Activated naive CD8-positive, alpha-beta T cell treated with anti-CD3 and anti-CD28 coated beads for 36 hours (primary cell): ENCODE measurements at regions not wholly inside any gene's neighbourhood (a gene's known extent, or its start where the extent isn't known, plus 50 kb on each side); places are given as distances from the start of the nearest gene placed in this dataset.

ENCODE experiments used
- DNase-seq: peaks from one replicate; pipeline ENCODE4 v3.0.0; 2021
- H3K27ac Mint-ChIP-seq: one replicate; pipeline ENCODE4 v1.8.0; 2022; ENCODE audit warnings: mild to moderate bottlenecking, moderate library complexity, mixed read lengths
- H3K27me3 Mint-ChIP-seq: one replicate; pipeline ENCODE4 v1.8.0; 2022; ENCODE audit warnings: mild to moderate bottlenecking, mixed read lengths
- H3K36me3 Mint-ChIP-seq: one replicate; pipeline ENCODE4 v1.8.0; 2021; ENCODE audit warnings: mild to moderate bottlenecking, mixed read lengths
- H3K4me1 Mint-ChIP-seq: one replicate; pipeline ENCODE4 v1.8.0; 2021; ENCODE audit warnings: mixed read lengths
- H3K4me3 Mint-ChIP-seq: one replicate; pipeline ENCODE4 v1.8.0; 2022; ENCODE audit warnings: mild to moderate bottlenecking, moderate library complexity, mixed read lengths
- H3K9me3 Mint-ChIP-seq: one replicate; pipeline ENCODE4 v1.8.0; 2022; ENCODE audit warnings: mixed read lengths

GRCh38 chr1:199305053-199305452 is 666.2 kb downstream of the PTPRC start:
- Mint-ChIP-seq H3K4me3 (no peak overlapping the region), H3K4me1 (peaks cover 25% of the 10 kb centered on the region), H3K27ac (no peak overlapping the region), H3K9me3 (no peaks in the 10 kb centered on the region), H3K27me3 (peaks cover 13% of the 10 kb centered on the region), H3K36me3 (no peaks in the 10 kb centered on the region)
- no peak for DNase-seq

GRCh38 chr1:199307496-199308264 is 668.8 kb downstream of the PTPRC start:
- DNase-seq: no peak
- H3K27ac Mint-ChIP-seq: no peak overlapping the region
- H3K27me3 Mint-ChIP-seq: peaks cover 22% of the 10 kb centered on the region
- no peaks in the 10 kb centered on the region for H3K9me3 Mint-ChIP-seq
- peaks cover 19% of the 10 kb centered on the region for H3K4me1 Mint-ChIP-seq
- H3K4me3 Mint-ChIP-seq: no peak overlapping the region
- no peaks in the 10 kb centered on the region for H3K36me3 Mint-ChIP-seq

- DNase-seq: no peak
- H3K36me3 Mint-ChIP-seq: no peaks in the 10 kb centered on the region
- H3K27me3 Mint-ChIP-seq: peaks cover 26% of the 10 kb centered on the region
- no peak overlapping the region for H3K4me3 Mint-ChIP-seq
- peaks cover 18% of the 10 kb centered on the region for H3K4me1 Mint-ChIP-seq
- no peak overlapping the region for H3K27ac Mint-ChIP-seq
- H3K9me3 Mint-ChIP-seq: no peaks in the 10 kb centered on the region
Measured at GRCh38 chr1:199308349-199308846, 669.6 kb downstream of the PTPRC start.

- Mint-ChIP-seq H3K9me3 (no peaks in the 10 kb centered on the region), H3K4me1 (peaks cover 14% of the 10 kb centered on the region), H3K36me3 (no peaks in the 10 kb centered on the region), H3K4me3 (no peak overlapping the region), H3K27me3 (peaks cover 15% of the 10 kb centered on the region), H3K27ac (no peak overlapping the region)
- no peak for DNase-seq
Measured at GRCh38 chr1:199310708-199311107, 671.9 kb downstream of the PTPRC start.

GRCh38 chr1:199311478-199312262 is 672.8 kb downstream of the PTPRC start:
- no peak overlapping the region for H3K27ac Mint-ChIP-seq
- peaks cover 15% of the 10 kb centered on the region for H3K27me3 Mint-ChIP-seq
- H3K4me3 Mint-ChIP-seq: no peak overlapping the region
- no peaks in the 10 kb centered on the region for H3K9me3 Mint-ChIP-seq
- no peaks in the 10 kb centered on the region for H3K36me3 Mint-ChIP-seq
- DNase-seq: no peak
- H3K4me1 Mint-ChIP-seq: peaks cover 14% of the 10 kb centered on the region

GRCh38 chr1:199312626-199313025 is 673.8 kb downstream of the PTPRC start:
- Mint-ChIP-seq H3K4me1 (peaks cover 14% of the 10 kb centered on the region), H3K27ac (no peak overlapping the region), H3K9me3 (no peaks in the 10 kb centered on the region), H3K4me3 (no peak overlapping the region), H3K36me3 (no peaks in the 10 kb centered on the region), H3K27me3 (peaks cover 15% of the 10 kb centered on the region)
- no peak for DNase-seq

- H3K4me1 Mint-ChIP-seq: peaks cover 8% of the 10 kb centered on the region
- H3K4me3 Mint-ChIP-seq: no peak overlapping the region
- H3K36me3 Mint-ChIP-seq: no peaks in the 10 kb centered on the region
- H3K27me3 Mint-ChIP-seq: peaks cover 15% of the 10 kb centered on the region
- DNase-seq: no peak
- no peaks in the 10 kb centered on the region for H3K9me3 Mint-ChIP-seq
- no peak overlapping the region for H3K27ac Mint-ChIP-seq
Measured at GRCh38 chr1:199313444-199313843, 674.6 kb downstream of the PTPRC start.

- H3K4me1 Mint-ChIP-seq: no peaks in the 10 kb centered on the region
- H3K4me3 Mint-ChIP-seq: no peak overlapping the region
- H3K9me3 Mint-ChIP-seq: no peaks in the 10 kb centered on the region
- H3K27me3 Mint-ChIP-seq: peaks cover 9% of the 10 kb centered on the region
- H3K36me3 Mint-ChIP-seq: no peaks in the 10 kb centered on the region
- DNase-seq: no peak
- H3K27ac Mint-ChIP-seq: no peak overlapping the region
Measured at GRCh38 chr1:199319341-199319740, 680.5 kb downstream of the PTPRC start.

- no peak for DNase-seq
- H3K36me3 Mint-ChIP-seq: no peaks in the 10 kb centered on the region
- no peak overlapping the region for H3K4me3 Mint-ChIP-seq
- H3K27ac Mint-ChIP-seq: no peak overlapping the region
- H3K4me1 Mint-ChIP-seq: no peaks in the 10 kb centered on the region
- H3K9me3 Mint-ChIP-seq: peaks cover 3% of the 10 kb centered on the region
- H3K27me3 Mint-ChIP-seq: peaks cover 9% of the 10 kb centered on the region
Measured at GRCh38 chr1:199322278-199322677, 683.4 kb downstream of the PTPRC start.

- Mint-ChIP-seq H3K4me3 (no peak overlapping the region), H3K4me1 (peaks cover 2% of the 10 kb centered on the region), H3K27ac (no peak overlapping the region), H3K27me3 (peaks cover 9% of the 10 kb centered on the region), H3K36me3 (no peaks in the 10 kb centered on the region), H3K9me3 (no peaks in the 10 kb centered on the region)
- DNase-seq: no peak
Measured at GRCh38 chr1:199333180-199333579, 694.3 kb upstream of the NR5A2 start.

GRCh38 chr1:199335496-199335895 is 692.0 kb upstream of the NR5A2 start:
- Mint-ChIP-seq H3K36me3 (no peaks in the 10 kb centered on the region), H3K27me3 (peaks cover 32% of the 10 kb centered on the region), H3K4me1 (no peaks in the 10 kb centered on the region)

GRCh38 chr1:199336745-199337640 is 690.5 kb upstream of the NR5A2 start:
- Mint-ChIP-seq H3K36me3 (no peaks in the 10 kb centered on the region), H3K27me3 (peaks cover 38% of the 10 kb centered on the region), H3K4me1 (no peaks in the 10 kb centered on the region), H3K9me3 (no peaks in the 10 kb centered on the region), H3K27ac (no peak overlapping the region), H3K4me3 (no peak overlapping the region)
- no peak for DNase-seq

More at GRCh38 chr1:199335496-199335895, 692.0 kb upstream of the NR5A2 start:
- Mint-ChIP-seq H3K4me3 (no peak overlapping the region), H3K27ac (no peak overlapping the region), H3K9me3 (no peaks in the 10 kb centered on the region)
- no peak for DNase-seq

GRCh38 chr1:199338760-199339159 is 688.8 kb upstream of the NR5A2 start:
- DNase-seq: no peak
- no peaks in the 10 kb centered on the region for H3K36me3 Mint-ChIP-seq
- no peaks in the 10 kb centered on the region for H3K4me1 Mint-ChIP-seq
- no peak overlapping the region for H3K27ac Mint-ChIP-seq
- H3K4me3 Mint-ChIP-seq: no peak overlapping the region
- peaks cover 35% of the 10 kb centered on the region for H3K27me3 Mint-ChIP-seq
- H3K9me3 Mint-ChIP-seq: no peaks in the 10 kb centered on the region

- Mint-ChIP-seq H3K36me3 (no peaks in the 10 kb centered on the region), H3K9me3 (peaks cover 15% of the 10 kb centered on the region), H3K4me3 (no peak overlapping the region), H3K27me3 (peaks cover 8% of the 10 kb centered on the region), H3K4me1 (no peaks in the 10 kb centered on the region), H3K27ac (no peak overlapping the region)
- no peak for DNase-seq
Measured at GRCh38 chr1:199352351-199352750, 675.2 kb upstream of the NR5A2 start.

- DNase-seq: no peak
- Mint-ChIP-seq H3K27me3 (peaks cover 5% of the 10 kb centered on the region), H3K4me3 (no peak overlapping the region), H3K36me3 (no peaks in the 10 kb centered on the region), H3K4me1 (no peaks in the 10 kb centered on the region), H3K9me3 (peaks cover 11% of the 10 kb centered on the region), H3K27ac (no peak overlapping the region)
Measured at GRCh38 chr1:199353906-199354305, 673.6 kb upstream of the NR5A2 start.
